Skeletal muscle satellite cell (primary cell): ENCODE measurements at regions not wholly inside any gene's neighbourhood (a gene's known extent, or its start where the extent isn't known, plus 50 kb on each side); places are given as distances from the start of the nearest gene placed in this dataset.

Experiments
- H3K27me3 ChIP-seq: 2 replicates; pipeline ENCODE4 v1.7.0; 2013; ENCODE audit warnings: low read length; ENCODE audit not compliant: control insufficient read depth, insufficient read depth
- H3K36me3 ChIP-seq: 2 replicates; pipeline ENCODE4 v1.7.0; 2013; ENCODE audit warnings: mild to moderate bottlenecking, control low read depth, low read length; ENCODE audit not compliant: insufficient read depth
- H3K4me1 ChIP-seq: 2 replicates; pipeline ENCODE4 v1.7.0; 2013; ENCODE audit warnings: low read length; ENCODE audit not compliant: control insufficient read depth, insufficient read depth
- H3K4me2 ChIP-seq: 2 replicates; pipeline ENCODE4 v1.7.0; 2013; ENCODE audit warnings: mild to moderate bottlenecking, low read length
- H3K4me3 ChIP-seq: 2 replicates; pipeline ENCODE4 v1.7.0; 2013; ENCODE audit warnings: low read length
- H3K9ac ChIP-seq: 2 replicates; pipeline ENCODE4 v1.7.0; 2013; ENCODE audit warnings: mild to moderate bottlenecking, low read depth, low read length, moderate library complexity
- H3K9me3 ChIP-seq: replicated peaks from 2 replicates; pipeline ENCODE4 v1.7.0; 2013; ENCODE audit warnings: mild to moderate bottlenecking, control low read depth, low read length

GRCh38 chr14:79960288-79960687 is 251.0 kb downstream of the DIO2 start:
- no peaks in the 10 kb centered on the region for H3K4me1 ChIP-seq
- no peak overlapping the region for H3K4me3 ChIP-seq

DNA sequence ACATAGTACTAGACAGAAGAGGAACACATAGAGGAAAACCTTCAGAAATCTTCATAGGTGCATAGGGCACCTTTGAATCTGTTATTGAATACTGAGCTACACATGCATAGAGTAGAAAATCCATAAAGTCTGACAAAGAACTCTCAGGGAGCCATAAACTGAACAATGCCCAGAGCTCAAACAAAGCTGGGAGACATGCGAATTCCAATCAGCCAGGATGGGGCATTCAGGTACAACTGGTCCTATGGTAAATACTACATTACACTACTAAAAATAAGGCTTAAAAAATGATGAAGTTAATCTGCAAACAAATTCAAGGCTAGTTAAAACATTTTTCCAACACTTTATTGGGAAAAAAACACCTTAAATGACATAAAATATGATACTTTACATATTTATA is 259.7 kb downstream of the DIO2 start:
- no peaks in the 10 kb centered on the region for H3K9me3 ChIP-seq
- no peak overlapping the region for H3K9ac ChIP-seq
- no peak overlapping the region for H3K4me3 ChIP-seq
- no peaks in the 10 kb centered on the region for H3K27me3 ChIP-seq
- no peaks in the 10 kb centered on the region for H3K36me3 ChIP-seq
- no peaks in the 10 kb centered on the region for H3K4me1 ChIP-seq
- H3K4me2 ChIP-seq, result no peak overlapping the region

More at GRCh38 chr14:79960288-79960687, 251.0 kb downstream of the DIO2 start:
- Histone ChIP-seq H3K9me3 (no peaks in the 10 kb centered on the region), H3K36me3 (no peaks in the 10 kb centered on the region), H3K27me3 (no peaks in the 10 kb centered on the region), H3K4me2 (no peak overlapping the region), H3K9ac (no peak overlapping the region)

DNA sequence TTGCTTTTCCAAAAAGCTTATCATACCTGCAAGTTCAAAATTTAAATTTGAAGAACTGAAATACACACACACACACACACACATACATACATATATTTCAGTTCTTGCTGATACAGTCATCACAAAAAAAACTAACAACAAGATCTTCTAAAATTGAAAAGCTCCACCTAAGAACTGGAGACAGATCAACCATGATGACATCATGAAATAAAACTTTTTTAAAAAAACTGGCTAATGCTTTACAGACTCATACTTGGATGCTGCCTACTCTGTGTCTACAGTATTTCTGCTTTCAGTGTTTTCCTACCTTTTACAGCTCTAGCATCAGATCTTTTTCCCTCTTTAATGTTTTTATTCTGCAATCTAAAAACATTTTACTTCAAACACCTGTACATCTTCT is 261.4 kb downstream of the DIO2 start:
- Histone ChIP-seq H3K4me2 (no peak overlapping the region), H3K36me3 (no peaks in the 10 kb centered on the region), H3K9ac (no peak overlapping the region), H3K27me3 (no peaks in the 10 kb centered on the region), H3K4me3 (no peak overlapping the region), H3K9me3 (no peaks in the 10 kb centered on the region), H3K4me1 (no peaks in the 10 kb centered on the region)

GRCh38 chr14:79947440-79948054 is 263.8 kb downstream of the DIO2 start:
- no peak overlapping the region for H3K9ac ChIP-seq
- no peaks in the 10 kb centered on the region for H3K9me3 ChIP-seq
- no peak overlapping the region for H3K4me3 ChIP-seq
- no peaks in the 10 kb centered on the region for H3K4me1 ChIP-seq
- no peaks in the 10 kb centered on the region for H3K27me3 ChIP-seq
- no peak overlapping the region for H3K4me2 ChIP-seq
- H3K36me3 ChIP-seq, result no peaks in the 10 kb centered on the region

GRCh38 chr14:79939235-79939634 is 272.1 kb downstream of the DIO2 start:
- Histone ChIP-seq H3K4me1 (no peaks in the 10 kb centered on the region), H3K27me3 (no peaks in the 10 kb centered on the region), H3K4me3 (no peak overlapping the region), H3K36me3 (no peaks in the 10 kb centered on the region), H3K9me3 (no peaks in the 10 kb centered on the region), H3K9ac (no peak overlapping the region), H3K4me2 (no peak overlapping the region)

- Histone ChIP-seq H3K4me3 (no peak overlapping the region), H3K36me3 (no peaks in the 10 kb centered on the region), H3K9ac (no peak overlapping the region), H3K27me3 (no peaks in the 10 kb centered on the region), H3K4me2 (no peak overlapping the region), H3K4me1 (no peaks in the 10 kb centered on the region), H3K9me3 (no peaks in the 10 kb centered on the region)
These were observed 273.1 kb downstream of the DIO2 start for GRCh38 chr14:79938185-79938584.

GRCh38 chr14:79937433-79937832 is 273.9 kb downstream of the DIO2 start:
- Histone ChIP-seq H3K4me1 (no peaks in the 10 kb centered on the region), H3K4me3 (no peak overlapping the region), H3K27me3 (no peaks in the 10 kb centered on the region), H3K9me3 (no peaks in the 10 kb centered on the region), H3K36me3 (no peaks in the 10 kb centered on the region), H3K4me2 (no peak overlapping the region), H3K9ac (no peak overlapping the region)

GRCh38 chr14:79924551-79924950 is 286.8 kb downstream of the DIO2 start:
- Histone ChIP-seq H3K4me3 (no peak overlapping the region), H3K9me3 (no peaks in the 10 kb centered on the region), H3K4me1 (no peaks in the 10 kb centered on the region), H3K27me3 (peaks cover 4% of the 10 kb centered on the region), H3K9ac (no peak overlapping the region), H3K36me3 (no peaks in the 10 kb centered on the region), H3K4me2 (no peak overlapping the region)

DNA sequence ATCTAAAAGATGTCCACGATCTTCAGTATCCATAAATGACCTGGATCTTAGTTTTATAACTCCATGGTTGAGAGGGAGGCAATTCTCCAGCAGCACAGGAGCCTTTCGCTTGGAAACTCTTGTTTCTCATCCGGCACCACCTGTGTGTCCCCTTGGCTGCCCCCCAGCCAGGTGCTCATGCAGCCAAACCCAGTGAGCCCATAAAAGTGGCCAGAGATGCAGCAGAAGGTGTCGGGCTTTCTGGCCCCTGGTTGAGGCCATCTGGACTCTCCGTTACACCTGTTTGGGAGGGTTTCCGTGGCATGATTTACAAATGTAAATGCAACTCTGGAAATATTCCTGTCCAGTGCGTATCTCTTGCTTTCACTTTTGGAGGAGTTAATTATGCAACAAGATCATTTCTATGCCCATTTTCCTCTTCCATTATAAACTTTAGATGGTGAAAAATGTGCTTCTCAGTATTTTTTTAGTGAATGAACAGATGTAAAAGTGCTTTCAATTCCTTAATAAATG is 291.1 kb downstream of the DIO2 start:
- H3K4me2 ChIP-seq, result no peak overlapping the region
- H3K9ac ChIP-seq, result no peak overlapping the region
- no peak overlapping the region for H3K4me3 ChIP-seq
- peaks cover 5% of the 10 kb centered on the region for H3K27me3 ChIP-seq
- H3K4me1 ChIP-seq, result no peaks in the 10 kb centered on the region
- H3K9me3 ChIP-seq, result no peaks in the 10 kb centered on the region
- no peaks in the 10 kb centered on the region for H3K36me3 ChIP-seq
